K562 (cell line): ENCODE measurements at regions not wholly inside any gene's neighbourhood (a gene's known extent, or its start where the extent isn't known, plus 50 kb on each side); places are given as distances from the start of the nearest gene placed in this dataset.

Experiments
- COPS2 ChIP-seq: fragments of 450-650 bp; conservative IDR thresholded peaks from 2 replicates; pipeline ENCODE4 v1.6.1; 2016; ENCODE audit warnings: mild to moderate bottlenecking, moderate library complexity
- DIDO1 ChIP-seq: fragments of 450-650 bp; IDR thresholded peaks from 2 replicates; pipeline ENCODE4 v1.6.1; 2016; ENCODE audit warnings: low read depth, missing biosample characterization, missing genetic modification characterization
- HDAC8 ChIP-seq: fragments of 450-650 bp; IDR thresholded peaks from 2 replicates; pipeline ENCODE4 v1.6.1; 2016; ENCODE audit warnings: mild to moderate bottlenecking, missing genetic modification characterization, moderate library complexity, missing compliant biosample characterization
- MECOM ChIP-seq: fragments of 250-450 bp; sonication (Bioruptor Pico); IDR thresholded peaks from 2 replicates; pipeline ENCODE4 v1.8.0; 2022; ENCODE audit warnings: inconsistent platforms
- NCOA6 ChIP-seq: fragments of 450-650 bp; IDR thresholded peaks from 2 replicates; pipeline ENCODE4 v1.6.1; 2017; ENCODE audit warnings: mild to moderate bottlenecking
- NELFE ChIP-seq: IDR thresholded peaks from 2 replicates; pipeline ENCODE4 v1.6.1; 2011; ENCODE audit warnings: mild to moderate bottlenecking; ENCODE audit not compliant: insufficient read depth, insufficient read length
- NR3C1 ChIP-seq: sonication (generic); formaldehyde crosslinking; IDR thresholded peaks from 2 replicates; pipeline ENCODE4 v1.8.1; 2022; ENCODE audit warnings: missing genetic modification reagents
- PML ChIP-seq: IDR thresholded peaks from 2 replicates; pipeline ENCODE4 v1.6.1; 2012; ENCODE audit warnings: low read length, inconsistent platforms
- POU5F1 ChIP-seq: fragments of 150-350 bp; IDR thresholded peaks from 2 replicates; pipeline ENCODE4 v1.6.1; 2014; ENCODE audit warnings: borderline replicate concordance, low read length, low read depth, mild to moderate bottlenecking; ENCODE audit not compliant: partially characterized antibody
- RBFOX2 ChIP-seq: fragments of 200-400 bp; formaldehyde crosslinking; IDR thresholded peaks from 2 replicates; pipeline ENCODE4 v1.6.1; 2017; ENCODE audit warnings: low read depth, mild to moderate bottlenecking, low read length, moderate library complexity
- WHSC1 ChIP-seq: IDR thresholded peaks from one replicate; pipeline ENCODE4 v1.6.1; 2012; ENCODE audit warnings: low read length, control low read depth, inconsistent platforms
- ZNF143 ChIP-seq: sonication (generic); formaldehyde crosslinking; IDR thresholded peaks from 2 replicates; pipeline ENCODE4 v1.9.0; 2022; ENCODE audit warnings: mild to moderate bottlenecking, missing genetic modification reagents
- ZNF384 ChIP-seq: IDR thresholded peaks from 2 replicates; pipeline ENCODE4 v1.6.1; 2012; ENCODE audit warnings: low read depth, low read length, improper control_type of control experiment
- TF ChIP-seq, protein P1 (sequence below), 3 experiments: fragments of 200-800 bp in 1 of 3; fragments of 250-450 bp in 1 of 3; fragments of 450-650 bp in 1 of 3; sonication (Bioruptor Pico) in 1 of 3; sonication (Bioruptor generic) in 1 of 3; formaldehyde crosslinking in 1 of 3; IDR thresholded peaks; 2 replicates each; pipeline versions ENCODE4 v1.6.1 to v1.8.0; 2016 to 2022; ENCODE audit warnings: mild to moderate bottlenecking in 2 of 3, missing genetic modification characterization in 2 of 3, missing compliant biosample characterization in 1 of 3, moderate library complexity in 1 of 3
- TF ChIP-seq, protein P2 (sequence below): sonication (generic); formaldehyde crosslinking; IDR thresholded peaks from 2 replicates; pipeline ENCODE4 v1.8.0; 2023; ENCODE audit warnings: mild to moderate bottlenecking, missing genetic modification reagents
- TF ChIP-seq, protein P3 (sequence below): sonication (generic); formaldehyde crosslinking; IDR thresholded peaks from 2 replicates; pipeline ENCODE4 v1.8.0; 2023; ENCODE audit warnings: mild to moderate bottlenecking, missing genetic modification reagents
- TF ChIP-seq, protein P4 (sequence below): fragments of 450-650 bp; IDR thresholded peaks from 2 replicates; pipeline ENCODE4 v1.6.1; 2016; ENCODE audit warnings: mild to moderate bottlenecking

DNA sequence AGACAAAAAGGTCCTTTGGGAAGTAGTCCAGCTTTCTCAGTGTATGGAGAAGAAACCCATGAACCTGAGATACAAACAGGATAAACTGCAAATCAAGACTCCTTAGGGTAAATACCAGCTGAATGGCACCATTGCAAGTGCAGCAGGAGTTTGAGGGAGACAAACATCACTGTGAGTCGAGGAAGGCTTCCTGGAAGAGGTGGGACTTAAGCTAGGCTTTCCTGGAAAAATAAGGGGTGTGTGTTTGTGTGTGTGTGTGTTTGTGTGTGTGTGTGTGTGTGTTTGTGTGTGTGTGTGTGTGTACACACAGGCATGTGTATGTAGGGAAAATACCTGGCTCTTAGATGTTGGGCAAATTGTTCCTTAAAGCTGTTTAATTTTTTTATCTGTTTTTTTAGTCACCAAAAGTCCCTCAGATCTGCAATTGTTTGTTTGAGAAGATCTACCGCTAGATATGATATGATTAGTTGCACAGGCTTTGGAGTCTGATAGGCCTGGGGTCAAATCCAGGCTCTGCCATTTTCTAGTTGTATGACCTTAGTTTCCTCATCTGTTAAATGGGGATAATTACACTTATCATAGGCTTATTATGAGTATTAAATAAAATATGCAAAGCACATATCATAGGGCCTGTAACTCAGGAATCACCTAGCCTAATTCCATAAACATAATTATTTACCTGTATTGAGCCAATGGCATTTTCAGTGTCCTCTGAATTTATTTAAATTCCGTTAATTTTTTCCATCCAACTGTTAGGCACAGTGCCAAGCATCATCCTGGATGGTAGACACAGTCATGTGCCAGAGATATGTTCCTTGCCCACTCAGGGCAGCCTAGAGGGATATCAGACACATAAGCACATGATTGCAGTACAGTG is 85.6 kb upstream of the EED start (continued):
- TF ChIP-seq, protein P1, sequence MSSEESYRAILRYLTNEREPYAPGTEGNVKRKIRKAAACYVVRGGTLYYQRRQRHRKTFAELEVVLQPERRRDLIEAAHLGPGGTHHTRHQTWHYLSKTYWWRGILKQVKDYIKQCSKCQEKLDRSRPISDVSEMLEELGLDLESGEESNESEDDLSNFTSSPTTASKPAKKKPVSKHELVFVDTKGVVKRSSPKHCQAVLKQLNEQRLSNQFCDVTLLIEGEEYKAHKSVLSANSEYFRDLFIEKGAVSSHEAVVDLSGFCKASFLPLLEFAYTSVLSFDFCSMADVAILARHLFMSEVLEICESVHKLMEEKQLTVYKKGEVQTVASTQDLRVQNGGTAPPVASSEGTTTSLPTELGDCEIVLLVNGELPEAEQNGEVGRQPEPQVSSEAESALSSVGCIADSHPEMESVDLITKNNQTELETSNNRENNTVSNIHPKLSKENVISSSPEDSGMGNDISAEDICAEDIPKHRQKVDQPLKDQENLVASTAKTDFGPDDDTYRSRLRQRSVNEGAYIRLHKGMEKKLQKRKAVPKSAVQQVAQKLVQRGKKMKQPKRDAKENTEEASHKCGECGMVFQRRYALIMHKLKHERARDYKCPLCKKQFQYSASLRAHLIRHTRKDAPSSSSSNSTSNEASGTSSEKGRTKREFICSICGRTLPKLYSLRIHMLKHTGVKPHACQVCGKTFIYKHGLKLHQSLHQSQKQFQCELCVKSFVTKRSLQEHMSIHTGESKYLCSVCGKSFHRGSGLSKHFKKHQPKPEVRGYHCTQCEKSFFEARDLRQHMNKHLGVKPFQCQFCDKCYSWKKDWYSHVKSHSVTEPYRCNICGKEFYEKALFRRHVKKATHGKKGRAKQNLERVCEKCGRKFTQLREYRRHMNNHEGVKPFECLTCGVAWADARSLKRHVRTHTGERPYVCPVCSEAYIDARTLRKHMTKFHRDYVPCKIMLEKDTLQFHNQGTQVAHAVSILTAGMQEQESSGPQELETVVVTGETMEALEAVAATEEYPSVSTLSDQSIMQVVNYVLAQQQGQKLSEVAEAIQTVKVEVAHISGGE (CRISPR knock-in tag; IDR thresholded peaks at IDR 0.05), result no peak
- TF ChIP-seq HDAC8 (tag) (no peak), NELFE (no peak), PML (no peak), NCOA6 (no peak), ZNF143 (no peak), DIDO1 (tag) (no peak), WHSC1 (no peak), POU5F1 (no peak), COPS2 (no peak), NR3C1 (no peak), MECOM (CRISPR knock-in tag) (no peak), ZNF384 (no peak), RBFOX2 (no peak)
- TF ChIP-seq, protein P2, sequence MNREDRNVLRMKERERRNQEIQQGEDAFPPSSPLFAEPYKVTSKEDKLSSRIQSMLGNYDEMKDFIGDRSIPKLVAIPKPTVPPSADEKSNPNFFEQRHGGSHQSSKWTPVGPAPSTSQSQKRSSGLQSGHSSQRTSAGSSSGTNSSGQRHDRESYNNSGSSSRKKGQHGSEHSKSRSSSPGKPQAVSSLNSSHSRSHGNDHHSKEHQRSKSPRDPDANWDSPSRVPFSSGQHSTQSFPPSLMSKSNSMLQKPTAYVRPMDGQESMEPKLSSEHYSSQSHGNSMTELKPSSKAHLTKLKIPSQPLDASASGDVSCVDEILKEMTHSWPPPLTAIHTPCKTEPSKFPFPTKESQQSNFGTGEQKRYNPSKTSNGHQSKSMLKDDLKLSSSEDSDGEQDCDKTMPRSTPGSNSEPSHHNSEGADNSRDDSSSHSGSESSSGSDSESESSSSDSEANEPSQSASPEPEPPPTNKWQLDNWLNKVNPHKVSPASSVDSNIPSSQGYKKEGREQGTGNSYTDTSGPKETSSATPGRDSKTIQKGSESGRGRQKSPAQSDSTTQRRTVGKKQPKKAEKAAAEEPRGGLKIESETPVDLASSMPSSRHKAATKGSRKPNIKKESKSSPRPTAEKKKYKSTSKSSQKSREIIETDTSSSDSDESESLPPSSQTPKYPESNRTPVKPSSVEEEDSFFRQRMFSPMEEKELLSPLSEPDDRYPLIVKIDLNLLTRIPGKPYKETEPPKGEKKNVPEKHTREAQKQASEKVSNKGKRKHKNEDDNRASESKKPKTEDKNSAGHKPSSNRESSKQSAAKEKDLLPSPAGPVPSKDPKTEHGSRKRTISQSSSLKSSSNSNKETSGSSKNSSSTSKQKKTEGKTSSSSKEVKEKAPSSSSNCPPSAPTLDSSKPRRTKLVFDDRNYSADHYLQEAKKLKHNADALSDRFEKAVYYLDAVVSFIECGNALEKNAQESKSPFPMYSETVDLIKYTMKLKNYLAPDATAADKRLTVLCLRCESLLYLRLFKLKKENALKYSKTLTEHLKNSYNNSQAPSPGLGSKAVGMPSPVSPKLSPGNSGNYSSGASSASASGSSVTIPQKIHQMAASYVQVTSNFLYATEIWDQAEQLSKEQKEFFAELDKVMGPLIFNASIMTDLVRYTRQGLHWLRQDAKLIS (CRISPR knock-in tag), result no peak
- TF ChIP-seq, protein P3, sequence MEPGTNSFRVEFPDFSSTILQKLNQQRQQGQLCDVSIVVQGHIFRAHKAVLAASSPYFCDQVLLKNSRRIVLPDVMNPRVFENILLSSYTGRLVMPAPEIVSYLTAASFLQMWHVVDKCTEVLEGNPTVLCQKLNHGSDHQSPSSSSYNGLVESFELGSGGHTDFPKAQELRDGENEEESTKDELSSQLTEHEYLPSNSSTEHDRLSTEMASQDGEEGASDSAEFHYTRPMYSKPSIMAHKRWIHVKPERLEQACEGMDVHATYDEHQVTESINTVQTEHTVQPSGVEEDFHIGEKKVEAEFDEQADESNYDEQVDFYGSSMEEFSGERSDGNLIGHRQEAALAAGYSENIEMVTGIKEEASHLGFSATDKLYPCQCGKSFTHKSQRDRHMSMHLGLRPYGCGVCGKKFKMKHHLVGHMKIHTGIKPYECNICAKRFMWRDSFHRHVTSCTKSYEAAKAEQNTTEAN (CRISPR knock-in tag), result no peak
- TF ChIP-seq, protein P4, sequence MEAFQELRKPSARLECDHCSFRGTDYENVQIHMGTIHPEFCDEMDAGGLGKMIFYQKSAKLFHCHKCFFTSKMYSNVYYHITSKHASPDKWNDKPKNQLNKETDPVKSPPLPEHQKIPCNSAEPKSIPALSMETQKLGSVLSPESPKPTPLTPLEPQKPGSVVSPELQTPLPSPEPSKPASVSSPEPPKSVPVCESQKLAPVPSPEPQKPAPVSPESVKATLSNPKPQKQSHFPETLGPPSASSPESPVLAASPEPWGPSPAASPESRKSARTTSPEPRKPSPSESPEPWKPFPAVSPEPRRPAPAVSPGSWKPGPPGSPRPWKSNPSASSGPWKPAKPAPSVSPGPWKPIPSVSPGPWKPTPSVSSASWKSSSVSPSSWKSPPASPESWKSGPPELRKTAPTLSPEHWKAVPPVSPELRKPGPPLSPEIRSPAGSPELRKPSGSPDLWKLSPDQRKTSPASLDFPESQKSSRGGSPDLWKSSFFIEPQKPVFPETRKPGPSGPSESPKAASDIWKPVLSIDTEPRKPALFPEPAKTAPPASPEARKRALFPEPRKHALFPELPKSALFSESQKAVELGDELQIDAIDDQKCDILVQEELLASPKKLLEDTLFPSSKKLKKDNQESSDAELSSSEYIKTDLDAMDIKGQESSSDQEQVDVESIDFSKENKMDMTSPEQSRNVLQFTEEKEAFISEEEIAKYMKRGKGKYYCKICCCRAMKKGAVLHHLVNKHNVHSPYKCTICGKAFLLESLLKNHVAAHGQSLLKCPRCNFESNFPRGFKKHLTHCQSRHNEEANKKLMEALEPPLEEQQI, result 0 out of 2 replicates have a peak, but pooled peaks have one; percentile 77
